HG03575 (cell line): ENCODE measurements at regions not wholly inside any gene's neighbourhood (a gene's known extent, or its start where the extent isn't known, plus 50 kb on each side); places are given as distances from the start of the nearest gene placed in this dataset.

Source experiments
- ATAC-seq: cut with Tn5 transposase; IDR thresholded peaks from one replicate; pipeline ENCODE4 v1.9.1; 2021; ENCODE audit not compliant: unreplicated experiment, insufficient number of reproducible peaks, low FRiP score; ENCODE audit errors: extremely low read depth

- ATAC-seq = no peak
These were observed 51.0 kb upstream of the BRINP1 start for GRCh38 chr9:119420231-119420630.
